ENCODE measurements at regions not wholly inside any gene's neighbourhood (a gene's known extent, or its start where the extent isn't known, plus 50 kb on each side); places are given as distances from the start of the nearest gene placed in this dataset.

- TF ChIP-seq EZH2 (IDR thresholded peaks at IDR 0.05; ENCODE audit: insufficient read depth, poor library complexity, severe bottlenecking) (no peak), EZH2phosphoT487 (IDR thresholded peaks at IDR 0.05; ENCODE audit: insufficient read depth, low read depth) (no peak)
Measured at GRCh38 chr10:89082086-89082485, 91.5 kb downstream of the FAS start.

Measured in GM23248 (cell line).